ENCODE measurements at regions not wholly inside any gene's neighbourhood (a gene's known extent, or its start where the extent isn't known, plus 50 kb on each side); places are given as distances from the start of the nearest gene placed in this dataset.

GRCh38 chr15:31265871-31266711 is 60.5 kb upstream of the KLF13 start:
- TF ChIP-seq POLR2AphosphoS5 (IDR thresholded peaks at IDR 0.05; ENCODE audit: borderline replicate concordance, low read depth, low read length) (no peak), EZH2 (IDR thresholded peaks at IDR 0.05) (no peak), FOXP2 (optimal IDR thresholded peaks at IDR 0.05; ENCODE audit: control extremely low read depth, extremely low read length, insufficient read depth) (peak; percentile 63)

Data from SK-N-MC (cell line).